GM19463 (cell line): ENCODE measurements at regions not wholly inside any gene's neighbourhood (a gene's known extent, or its start where the extent isn't known, plus 50 kb on each side); places are given as distances from the start of the nearest gene placed in this dataset.

Experiments used
- ATAC-seq: cut with Tn5 transposase; IDR thresholded peaks from one replicate; pipeline ENCODE4 v1.9.1; 2021; ENCODE audit warnings: mild to moderate bottlenecking, moderate library complexity; ENCODE audit not compliant: unreplicated experiment

DNA sequence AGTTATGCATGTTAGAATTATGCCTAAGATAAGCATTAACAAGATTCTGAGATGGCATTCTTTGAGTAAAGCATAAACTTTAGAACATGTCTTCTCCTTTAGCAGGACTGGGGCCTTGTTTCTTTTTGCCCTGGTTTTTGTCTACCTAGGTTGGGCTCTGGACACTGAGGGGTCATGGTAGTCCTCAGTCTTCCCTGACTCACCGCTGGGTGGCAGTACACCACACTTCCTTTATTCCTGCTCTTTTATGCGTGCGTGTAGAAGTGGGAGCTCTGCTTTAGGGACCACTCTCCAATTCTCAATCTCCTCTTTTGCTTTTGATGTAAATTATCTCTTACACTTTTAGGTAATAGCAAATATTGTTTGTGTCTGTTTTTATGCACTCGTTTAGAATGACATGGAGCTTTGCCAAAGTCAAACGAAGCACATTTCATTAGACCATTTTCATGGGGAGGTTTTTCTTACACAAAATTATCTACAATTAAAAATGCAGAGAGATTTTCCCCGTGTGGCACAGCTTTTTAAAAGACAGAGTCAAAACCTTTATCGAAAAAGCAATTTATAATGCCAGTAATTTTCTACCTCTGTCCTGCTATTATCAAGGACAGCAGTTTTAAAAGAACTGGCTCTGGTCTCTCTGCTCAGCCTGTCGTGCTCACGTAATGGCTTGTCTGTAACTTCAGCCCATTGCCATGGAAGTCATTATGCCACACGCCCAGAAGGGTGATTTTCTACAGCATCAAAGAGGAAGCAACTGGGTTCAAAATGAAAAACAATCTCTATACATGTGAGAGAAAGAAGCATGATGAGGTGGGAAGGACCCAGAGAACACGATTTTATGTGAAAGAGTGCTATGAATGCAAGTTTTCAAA lies 413.9 kb downstream of the COG6 start:
- peak; percentile 72 for ATAC-seq

DNA sequence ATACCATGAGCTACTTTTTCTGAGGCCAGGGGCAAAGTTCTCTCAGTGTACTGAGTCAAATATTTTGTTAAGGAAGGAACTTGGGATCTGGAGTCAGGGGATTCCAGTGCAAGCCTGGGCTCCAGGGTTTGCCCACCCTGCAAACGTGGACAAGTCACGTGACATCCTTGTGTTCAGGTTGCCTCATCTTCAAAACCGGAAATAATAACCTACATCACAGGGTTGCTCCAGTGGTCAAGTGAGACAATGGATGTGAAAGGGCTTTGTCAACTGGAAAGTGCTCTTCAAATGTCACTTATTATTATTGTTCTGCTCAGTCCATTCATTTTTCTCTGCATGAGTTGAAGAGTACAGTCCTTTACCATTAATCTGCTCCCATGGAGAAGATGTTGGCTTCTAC lies 414.9 kb downstream of the COG6 start:
- no peak for ATAC-seq

DNA sequence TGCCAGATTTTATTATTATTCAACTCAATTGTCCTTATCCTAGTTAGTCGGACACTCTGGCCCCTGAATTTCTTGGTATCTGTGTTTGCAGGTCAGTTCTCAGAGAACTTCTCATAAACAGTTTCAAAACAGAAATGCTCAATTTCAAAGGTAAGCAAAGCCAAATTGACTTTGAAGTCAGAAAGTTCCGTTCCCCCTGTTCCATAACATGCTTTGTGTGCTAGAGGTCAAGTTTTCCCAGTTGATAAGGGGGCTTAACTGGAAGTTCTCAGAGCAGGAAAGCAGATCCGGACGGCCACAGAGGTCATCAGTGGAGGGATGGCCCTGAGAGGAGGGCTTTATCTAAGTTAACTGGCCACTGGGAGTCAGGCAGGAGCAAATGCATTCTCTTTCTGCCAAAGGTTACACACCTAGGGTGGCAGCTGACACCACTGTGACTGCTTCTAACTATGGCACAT lies 417.2 kb downstream of the COG6 start:
- ATAC-seq = no peak

DNA sequence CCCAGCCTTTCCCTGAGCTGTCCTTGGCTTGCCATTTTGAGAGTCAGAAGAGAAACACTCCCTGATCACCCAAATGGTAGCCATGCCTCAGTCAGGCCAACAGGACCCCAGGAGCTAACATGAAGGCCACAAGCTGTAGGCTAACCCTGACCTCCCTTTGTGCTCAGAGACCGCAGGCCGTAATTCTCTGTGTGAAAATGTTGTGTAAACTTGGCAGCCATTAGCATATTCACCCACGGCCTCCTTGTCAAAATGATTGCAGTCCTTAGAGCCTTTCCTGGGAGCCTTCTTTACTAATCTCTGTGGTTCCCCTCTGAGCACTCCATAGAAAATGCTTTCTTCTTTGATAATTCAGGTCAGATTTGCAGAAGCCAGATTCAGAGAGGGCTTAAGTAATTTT lies 418.9 kb downstream of the COG6 start:
- no peak for ATAC-seq

DNA sequence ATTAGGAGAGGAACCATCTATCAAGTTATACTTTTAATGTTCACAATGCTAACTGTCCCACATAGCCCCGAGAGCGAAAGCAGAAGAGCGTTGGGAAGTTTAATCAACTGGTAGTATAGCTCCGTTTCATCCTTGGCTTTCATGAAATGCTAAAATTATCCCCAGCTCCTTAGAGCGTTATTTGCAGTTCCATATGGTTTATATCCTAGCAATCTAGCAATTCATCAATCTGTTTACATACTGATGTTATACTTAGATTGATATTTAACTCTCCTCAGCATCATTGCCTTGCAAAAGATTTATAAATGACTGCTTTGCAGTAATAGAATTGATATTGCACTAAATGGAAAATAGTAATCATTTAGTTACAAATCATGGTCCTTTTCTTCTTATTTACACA lies 419.8 kb downstream of the COG6 start:
- ATAC-seq = no peak

DNA sequence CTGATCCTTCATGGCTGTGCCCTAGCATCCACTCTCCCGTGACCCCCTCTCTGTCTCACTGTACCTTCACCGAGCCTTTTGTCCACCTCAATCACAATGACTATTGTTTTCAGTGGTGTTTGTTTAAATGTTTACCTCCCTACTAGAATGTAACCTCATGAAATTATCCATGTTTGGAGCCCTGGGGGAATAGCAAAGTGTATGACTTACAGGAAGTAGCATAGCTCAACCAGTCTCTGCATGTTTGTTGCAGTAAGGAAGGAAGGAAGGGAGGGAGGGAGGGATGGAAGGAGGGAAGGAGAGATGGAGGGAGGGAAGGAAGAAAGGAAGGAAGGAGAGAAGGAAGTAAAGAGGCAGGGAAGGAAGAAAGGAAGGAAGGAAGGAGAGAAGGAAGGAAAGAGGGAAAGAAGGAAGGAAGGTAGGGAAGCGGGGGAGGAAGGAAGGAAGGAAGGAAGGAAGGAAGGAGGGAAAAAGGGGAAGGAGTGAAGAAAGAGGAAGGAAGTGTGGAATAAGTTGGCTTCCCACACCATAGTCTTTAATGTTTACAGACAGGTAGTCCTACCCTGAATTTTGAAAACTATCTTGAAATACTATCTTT lies 421.4 kb downstream of the COG6 start:
- ATAC-seq = no peak

DNA sequence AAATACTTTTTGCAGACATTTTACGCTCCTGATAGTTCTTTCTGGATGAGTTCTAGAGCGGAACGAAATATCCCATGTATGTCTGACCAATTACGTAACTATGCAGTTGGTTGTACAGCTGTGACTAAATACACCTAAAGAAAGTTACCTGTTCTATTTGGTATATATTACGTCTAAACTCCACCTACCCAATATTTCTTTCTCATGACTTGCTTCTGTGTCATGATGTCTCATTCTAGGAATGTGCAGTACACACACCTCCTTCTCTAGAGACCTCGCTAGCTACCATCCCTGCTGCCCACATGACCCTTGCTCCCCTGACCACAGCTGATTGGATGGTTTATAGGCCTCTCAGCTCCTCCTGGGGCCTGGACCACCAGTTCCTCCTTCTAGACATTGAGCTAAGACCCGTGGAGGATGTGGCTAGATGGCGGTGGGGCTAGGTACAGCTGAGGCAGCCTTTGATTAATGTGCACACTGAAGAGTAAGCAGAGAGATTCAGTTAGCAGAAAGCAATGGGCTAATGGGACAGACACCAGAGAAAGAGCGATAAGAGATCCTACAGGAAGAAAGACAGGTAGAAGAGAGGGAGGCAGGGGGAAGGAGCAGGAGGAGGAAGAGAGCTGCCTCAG lies 422.1 kb downstream of the COG6 start:
- ATAC-seq = no peak

DNA sequence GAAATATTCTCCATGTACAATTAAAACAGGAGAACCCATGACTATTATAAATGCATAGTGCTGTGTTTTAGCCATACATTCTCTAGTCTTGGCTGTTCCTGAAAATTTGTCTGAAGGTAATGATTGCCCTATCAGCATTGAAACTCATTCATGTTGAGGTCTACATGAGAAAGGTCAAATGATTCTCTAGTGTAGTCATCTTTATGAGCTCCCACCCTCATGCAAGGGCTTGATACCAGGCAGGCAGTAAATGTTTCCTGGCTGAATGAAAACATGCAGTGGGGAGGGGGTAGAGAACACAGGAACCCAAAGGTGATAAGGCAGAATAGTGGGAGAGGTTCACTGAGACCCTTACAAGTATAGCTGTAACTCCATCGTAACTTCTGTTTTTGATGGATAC lies 424.3 kb downstream of the COG6 start:
- ATAC-seq = no peak

DNA sequence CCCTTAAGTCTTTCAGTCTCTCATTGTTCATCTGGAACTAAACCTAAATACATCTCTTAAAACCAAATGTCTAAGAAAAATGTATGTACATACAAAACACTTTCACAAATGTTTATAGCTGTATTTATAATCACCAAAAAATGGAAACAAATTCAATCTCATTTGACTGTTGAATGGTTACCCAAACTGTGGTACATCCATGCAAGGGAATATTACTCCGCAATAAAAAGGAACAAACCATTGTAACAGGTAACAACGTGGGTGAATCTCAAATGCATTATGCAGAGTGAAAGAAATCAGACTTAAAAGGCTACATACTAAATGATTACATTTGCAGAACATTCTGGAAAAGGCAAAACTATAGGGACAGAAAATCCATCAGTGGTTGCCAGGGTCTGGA lies 425.2 kb downstream of the COG6 start:
- ATAC-seq = no peak

DNA sequence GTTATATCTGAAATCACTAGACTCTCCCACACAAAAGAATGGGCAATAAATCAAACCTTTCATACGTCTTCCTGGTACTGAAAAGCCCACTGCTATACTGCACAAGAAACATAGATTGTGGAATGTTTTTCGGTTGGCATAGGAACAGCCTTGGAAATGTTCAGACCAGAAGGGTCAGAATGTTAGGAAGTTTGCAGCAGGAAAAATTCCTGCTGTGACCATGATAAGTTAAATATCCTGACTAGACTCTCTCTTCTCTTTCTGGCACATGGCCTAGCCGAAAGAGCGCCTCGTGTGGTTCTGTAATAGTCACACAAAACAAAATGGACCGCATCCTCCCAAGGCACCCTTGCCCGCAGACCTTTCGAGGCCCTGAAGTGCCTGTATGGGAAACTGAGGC lies 427.2 kb downstream of the COG6 start:
- no peak for ATAC-seq

DNA sequence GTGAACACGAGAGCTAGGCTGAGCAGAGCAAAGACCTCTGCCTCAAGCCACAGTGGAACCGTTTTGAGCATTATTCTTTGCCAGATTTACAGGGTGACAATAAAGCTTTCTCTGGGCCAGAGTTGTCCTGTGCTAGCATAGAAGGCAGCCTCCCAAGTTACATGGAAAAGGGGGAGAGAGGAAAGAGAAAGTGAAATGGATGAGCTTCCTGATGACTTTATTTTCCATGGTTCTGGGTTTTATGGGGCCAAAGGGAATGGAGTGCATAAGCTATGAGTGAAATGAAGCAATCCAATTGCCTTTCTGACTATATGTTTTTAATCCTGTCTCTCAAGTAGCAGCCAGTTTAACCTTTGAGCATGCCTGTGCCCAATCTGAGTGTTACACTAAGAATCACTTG lies 428.4 kb downstream of the COG6 start:
- ATAC-seq = no peak

DNA sequence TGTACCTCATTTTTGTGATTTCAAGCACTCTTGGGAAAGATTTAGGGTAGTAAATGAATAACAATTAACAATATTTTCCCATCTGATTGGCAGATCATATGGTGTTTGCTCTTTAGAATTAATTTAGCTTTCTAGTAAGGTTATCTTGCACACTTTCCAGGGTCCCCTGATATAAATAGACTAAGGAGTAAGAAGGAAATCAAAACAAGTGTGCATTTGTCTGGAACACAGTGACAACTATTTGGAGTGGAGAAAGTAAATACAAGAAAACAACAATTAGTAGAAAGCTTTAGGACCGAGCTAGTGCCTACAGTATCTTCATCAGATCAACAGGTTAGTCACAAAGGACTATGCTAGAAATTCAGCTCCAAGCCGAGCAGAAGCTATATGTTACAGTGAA lies 429.5 kb downstream of the COG6 start:
- no peak for ATAC-seq

DNA sequence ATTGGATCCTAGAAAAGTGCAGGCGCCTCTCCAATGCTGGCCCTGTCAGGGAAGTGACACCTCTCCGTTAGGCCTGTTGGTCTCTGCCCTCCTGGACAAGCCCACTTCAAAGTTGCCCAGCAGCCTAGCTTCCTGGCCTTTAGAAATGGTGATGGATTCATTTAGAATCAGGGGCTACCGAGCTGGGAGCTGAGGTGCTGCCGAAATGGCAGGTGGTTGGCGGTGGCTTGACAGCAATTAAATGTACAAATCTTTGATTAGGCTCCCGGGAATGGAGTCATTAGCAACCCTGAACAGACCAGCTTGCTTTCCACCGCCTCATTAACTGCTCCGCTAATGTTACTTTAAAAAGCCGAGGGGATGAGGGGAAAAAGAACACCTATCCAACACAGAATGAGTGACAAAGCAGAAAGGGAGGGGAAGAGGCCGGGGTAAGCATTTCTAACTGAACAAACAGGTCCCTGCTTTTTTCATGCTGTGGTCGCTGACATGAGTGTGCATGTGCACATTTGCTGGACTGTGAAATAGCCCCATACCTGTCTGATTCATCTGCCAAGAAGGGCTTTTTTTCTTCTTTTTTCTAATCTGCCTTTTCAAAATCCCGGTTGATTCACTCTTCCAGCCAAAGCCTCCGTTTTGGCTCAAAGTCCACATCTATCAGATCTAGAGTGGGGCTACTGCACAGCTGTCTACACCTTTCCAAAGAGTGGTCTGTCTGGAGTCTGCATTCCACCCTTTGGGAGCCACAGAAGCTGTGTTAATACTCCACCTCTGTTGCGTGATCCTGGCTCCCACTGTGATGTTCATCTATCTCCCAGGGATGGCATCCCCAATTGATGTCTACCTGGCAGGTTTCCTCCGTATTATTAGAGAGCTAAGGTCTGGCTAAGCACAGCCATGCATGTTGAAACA lies 431.9 kb downstream of the COG6 start:
- ATAC-seq = no peak

DNA sequence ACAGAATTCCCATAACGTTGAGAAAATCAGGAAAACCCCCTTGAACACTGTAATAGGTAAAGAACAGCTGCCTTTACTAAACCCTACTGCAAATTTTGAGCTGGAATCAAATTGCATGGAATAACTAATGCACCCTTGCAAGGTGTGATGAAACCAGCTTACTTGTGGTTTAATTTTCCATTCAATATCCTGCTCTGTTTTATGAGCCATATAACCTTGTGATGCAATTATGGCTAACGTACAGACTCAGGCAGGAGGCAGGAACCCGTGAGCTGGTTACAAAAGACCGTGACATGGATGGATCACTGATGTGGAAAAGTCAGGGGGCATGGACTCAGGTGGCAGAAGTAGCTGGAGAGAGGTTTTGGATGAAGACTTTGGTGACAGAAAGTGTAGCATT lies 438.6 kb downstream of the COG6 start:
- no peak for ATAC-seq

DNA sequence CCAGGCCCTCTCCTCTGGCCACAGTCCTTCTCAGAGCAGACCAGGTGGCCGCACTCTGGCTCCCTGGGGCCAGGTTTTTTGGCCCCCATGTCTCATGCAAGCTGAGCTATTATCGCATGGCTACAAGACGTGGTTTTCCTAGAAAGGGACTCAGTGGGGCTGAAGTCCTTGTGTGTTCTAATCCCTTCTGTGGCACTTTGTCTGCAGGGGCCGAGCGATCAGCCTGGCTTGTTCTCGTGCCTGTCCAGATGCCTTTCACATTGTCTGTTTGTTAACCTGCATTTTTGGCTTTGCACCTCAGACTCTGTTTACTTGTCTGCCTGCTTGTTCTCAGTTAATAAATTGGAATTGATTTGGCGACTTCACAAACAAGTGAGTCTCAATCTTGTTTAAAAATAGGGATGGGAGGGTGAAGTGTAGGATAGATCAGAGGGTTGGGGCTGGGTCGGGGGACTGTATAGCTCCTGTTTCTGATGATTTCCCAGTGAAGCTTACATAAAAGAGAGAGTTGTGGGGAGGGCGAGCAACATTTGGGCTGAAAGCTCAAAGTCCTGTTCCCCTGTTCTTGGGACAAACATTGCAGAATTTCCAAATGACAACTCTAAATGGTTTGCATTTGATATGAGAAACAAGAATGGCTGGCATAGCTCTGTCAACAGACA lies 440.4 kb downstream of the COG6 start:
- ATAC-seq = no peak

DNA sequence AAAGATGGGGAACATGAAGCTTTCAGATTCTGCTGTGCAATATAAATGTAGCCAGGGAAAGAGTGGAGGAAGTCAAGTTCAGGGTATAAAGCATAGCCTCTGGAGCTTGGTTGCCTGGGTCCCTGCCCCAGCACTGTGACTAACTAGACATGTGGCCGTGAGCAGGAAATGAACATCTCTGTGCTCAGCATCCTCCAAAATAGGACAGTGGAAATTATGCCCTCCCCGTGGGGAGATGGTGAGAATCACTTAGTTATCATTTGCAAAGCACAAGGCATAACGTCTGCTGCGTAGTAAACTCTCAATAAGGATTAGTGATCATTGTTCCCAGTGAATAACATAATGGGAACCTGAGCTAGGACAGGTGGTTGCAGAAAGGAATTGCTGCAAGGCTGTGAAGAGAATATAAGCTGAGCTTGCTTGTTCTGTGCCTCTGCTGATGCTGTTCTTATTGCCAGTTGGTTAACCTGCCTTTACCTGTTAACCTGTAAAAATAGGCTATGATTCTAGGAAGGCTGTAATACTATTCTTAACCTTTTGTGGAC lies 441.0 kb downstream of the COG6 start:
- ATAC-seq = no peak

DNA sequence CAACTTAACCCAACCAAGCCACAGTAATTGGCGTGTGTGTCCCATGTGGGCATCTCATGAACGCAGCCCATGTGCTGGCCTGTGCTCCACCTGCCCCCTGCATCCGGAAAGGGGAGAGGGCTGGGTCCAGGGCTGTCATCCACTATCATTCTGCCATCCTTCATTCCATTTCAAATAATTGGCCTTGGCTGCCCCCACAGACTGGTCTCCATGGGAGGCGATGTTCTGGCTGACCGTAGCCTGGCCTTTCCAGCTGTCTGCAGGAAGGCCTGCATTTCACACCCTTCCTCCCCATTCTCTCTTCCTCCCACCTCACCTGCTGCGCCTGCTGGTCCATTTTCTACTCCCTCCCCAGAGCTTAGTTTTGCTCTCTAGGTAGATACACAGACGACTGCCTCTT lies 442.8 kb downstream of the COG6 start:
- no peak for ATAC-seq

DNA sequence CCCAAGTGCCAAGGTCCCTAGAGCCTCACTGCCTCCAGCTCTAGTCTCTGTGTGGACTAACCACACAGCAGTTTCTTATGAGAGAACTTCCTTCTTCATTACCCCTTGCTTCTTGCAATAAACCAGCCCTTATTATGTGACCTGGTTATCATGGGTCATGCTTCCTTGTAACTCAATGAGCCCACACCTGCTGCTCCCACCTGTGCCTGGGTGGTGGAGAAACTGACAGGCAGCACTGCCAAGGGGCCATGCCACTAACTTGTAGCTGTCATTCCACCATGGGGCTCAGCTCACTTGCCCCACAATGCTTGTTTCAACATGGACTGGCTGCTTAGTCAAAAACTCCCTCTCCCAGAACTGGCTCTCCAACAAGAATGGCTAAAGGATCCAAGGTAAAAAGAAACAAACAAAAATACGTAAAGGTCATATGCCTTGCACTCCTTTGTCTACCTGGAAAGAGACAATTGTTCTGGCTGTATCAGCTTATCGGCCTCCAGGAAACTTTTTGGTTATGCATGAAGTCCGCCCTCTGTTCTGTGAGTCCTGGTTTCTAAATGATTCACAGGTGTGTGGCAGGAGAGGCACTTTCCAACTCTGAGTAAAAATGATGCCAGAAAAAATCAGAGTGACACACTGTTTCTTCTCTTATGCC lies 446.4 kb downstream of the COG6 start:
- peak; percentile 86 for ATAC-seq

DNA sequence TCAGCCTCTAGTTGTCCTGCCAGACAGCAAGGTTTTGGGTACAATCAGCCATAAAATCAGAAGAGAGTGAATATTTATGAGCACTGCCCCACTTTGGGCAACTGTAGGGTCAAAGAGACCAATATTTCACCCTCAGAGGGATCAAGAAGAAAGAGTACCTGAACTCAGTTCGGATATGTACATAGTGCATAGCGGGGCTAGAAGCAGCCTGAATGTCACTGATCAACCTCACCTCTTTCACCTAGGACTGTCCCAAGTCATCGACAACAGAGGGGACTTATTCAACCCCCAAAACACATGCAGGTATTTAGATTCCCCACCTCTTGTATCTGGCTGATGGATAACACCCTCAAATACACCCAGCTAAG lies 446.9 kb downstream of the COG6 start:
- ATAC-seq = no peak

DNA sequence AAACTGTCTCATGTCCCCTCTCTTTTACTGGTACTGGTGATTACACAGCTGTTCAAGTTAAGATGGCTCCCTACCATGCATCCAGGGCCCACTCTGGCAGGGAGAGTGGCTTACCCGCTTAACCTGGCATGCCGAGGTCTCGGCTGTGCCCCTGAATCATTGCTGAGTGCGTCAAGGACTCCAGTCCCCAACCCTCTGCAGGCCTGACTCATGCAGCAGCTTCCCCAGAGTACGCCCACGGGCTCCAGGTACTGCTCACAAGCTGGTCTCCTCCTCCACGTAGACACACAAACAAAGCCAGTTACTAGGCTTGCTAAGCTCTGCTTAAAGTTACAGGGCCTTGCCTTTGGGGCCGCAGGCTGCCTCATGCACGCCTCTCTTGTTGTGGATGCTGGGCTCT lies 447.4 kb downstream of the COG6 start:
- no peak for ATAC-seq
